ENCODE measurements at regions not wholly inside any gene's neighbourhood (a gene's known extent, or its start where the extent isn't known, plus 50 kb on each side); places are given as distances from the start of the nearest gene placed in this dataset.
"Not testable (repeated sequence)": the region's sequence is repeated elsewhere in the genome, so short reads cannot be mapped to it uniquely, and the experiment has no call there.

DNA sequence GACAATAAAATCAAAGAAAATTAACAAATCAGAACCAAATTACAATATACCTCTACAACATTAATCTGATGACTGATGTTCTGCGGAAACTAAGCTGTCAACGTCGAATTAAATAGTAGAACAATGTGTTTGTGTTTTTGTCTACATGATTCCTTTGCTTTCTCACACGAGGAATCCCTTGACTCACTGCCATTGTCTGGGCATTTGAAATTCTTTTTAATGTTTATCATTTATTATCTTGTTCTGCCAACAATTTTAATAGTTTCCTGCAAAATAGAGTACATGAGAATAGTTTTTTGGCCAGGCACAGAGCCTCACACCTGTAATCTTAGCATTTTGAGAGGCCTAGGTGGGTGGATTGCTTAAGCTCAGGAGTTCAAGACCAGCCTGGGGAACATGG lies 76.6 kb upstream of the KRAS start:
- no peak for DNase-seq

GRCh38 chr12:25326326-25326725 lies 75.6 kb upstream of the KRAS start:
- DNase-seq, result no peak

DNA sequence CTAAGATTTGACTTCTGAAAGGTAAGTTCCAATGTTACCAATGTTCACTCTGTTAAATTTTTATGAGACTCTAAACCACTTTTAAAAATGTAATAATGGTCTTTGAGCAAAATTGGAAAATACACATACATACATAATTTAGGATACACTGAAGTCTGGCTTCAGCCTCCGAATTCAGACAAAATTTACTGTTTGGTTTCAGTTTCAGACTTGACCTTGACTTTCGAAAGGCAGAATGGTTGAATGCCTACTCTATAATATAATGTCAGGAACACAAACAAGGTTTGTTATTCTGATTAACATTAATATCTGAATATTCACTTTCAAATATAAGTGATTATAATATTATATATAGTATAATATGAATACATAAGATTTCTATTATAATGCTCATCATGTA lies 74.1 kb upstream of the KRAS start:
- no peak for DNase-seq

GRCh38 chr12:25323581-25323982 lies 72.9 kb upstream of the KRAS start:
- peak; percentile 51 for DNase-seq

DNA sequence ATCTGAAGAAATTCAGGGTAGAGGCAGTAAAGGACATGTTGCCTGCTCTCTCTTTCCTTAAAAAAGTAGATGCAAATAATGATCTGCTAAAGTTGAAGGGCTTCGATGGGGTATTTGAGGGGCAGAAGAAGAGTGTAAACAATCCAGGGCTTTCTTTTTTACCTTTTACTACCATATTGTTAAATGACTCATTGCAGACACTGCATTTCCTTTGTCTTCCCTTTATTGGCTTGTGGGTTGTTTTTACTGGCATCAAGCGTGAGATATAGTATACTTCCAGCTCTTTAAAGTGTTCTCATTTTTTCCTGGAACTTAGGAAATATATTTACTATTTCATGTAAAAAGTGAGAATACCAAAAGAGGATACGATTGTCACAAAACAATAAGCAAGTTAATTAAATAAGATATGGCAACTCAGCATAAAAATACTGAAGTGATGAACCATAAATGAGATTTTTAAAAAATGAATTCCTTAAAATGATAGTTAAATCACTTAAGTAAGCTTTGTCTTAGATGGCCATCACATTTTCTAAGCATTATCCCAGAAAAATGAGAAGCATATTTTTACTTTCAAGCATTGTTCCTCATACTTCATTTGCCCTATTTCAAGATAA lies 72.3 kb upstream of the KRAS start:
- peak; percentile 49 for DNase-seq

GRCh38 chr12:25322351-25322750 lies 71.6 kb upstream of the KRAS start:
- peak; percentile 48 for DNase-seq

DNA sequence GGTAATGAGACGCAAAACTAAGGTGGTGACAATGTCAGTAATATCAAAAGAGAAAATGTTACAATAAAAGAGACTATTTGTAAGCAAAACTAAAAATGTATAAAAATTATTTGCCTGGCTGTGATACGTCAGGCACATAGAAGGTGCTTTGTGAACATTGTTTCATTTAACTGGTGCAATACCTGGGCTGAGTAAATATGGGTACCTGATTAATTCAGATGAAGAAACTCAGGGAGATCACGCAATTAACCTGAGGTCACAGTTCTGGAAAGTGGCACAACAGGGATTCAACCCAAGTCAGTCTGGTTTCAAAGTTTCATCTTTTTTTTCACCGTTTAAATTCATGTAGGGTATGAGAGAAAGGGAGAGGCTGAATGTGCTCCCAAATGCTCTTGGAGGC lies 71.0 kb upstream of the KRAS start:
- no peak for DNase-seq

GRCh38 chr12:25320123-25321006 lies 69.6 kb upstream of the KRAS start:
- DNase-seq, result no peak

GRCh38 chr12:25319233-25319984 lies 68.7 kb upstream of the KRAS start:
- no peak for DNase-seq

DNA sequence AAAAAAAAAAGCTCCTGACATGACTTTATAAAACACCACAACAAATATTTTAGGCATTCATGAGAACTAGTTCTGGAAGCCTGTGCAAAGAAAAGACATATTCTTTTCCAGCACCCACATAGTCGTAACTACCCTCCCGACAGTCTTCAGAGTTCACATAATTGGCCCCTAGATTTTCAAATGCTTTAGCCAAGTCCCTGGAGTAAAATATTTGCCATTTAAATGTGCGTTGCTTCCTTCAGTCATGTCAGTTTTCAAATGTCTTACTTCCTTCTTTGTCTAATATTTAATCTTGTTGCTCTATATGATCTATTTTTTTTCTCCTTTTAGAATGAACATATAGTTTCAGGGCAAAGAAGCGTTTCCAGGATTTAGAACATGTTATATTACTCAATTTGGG lies 66.8 kb upstream of the KRAS start:
- DNase-seq, result no peak

GRCh38 chr12:25315388-25315787 lies 64.7 kb upstream of the KRAS start:
- DNase-seq, result no peak

DNA sequence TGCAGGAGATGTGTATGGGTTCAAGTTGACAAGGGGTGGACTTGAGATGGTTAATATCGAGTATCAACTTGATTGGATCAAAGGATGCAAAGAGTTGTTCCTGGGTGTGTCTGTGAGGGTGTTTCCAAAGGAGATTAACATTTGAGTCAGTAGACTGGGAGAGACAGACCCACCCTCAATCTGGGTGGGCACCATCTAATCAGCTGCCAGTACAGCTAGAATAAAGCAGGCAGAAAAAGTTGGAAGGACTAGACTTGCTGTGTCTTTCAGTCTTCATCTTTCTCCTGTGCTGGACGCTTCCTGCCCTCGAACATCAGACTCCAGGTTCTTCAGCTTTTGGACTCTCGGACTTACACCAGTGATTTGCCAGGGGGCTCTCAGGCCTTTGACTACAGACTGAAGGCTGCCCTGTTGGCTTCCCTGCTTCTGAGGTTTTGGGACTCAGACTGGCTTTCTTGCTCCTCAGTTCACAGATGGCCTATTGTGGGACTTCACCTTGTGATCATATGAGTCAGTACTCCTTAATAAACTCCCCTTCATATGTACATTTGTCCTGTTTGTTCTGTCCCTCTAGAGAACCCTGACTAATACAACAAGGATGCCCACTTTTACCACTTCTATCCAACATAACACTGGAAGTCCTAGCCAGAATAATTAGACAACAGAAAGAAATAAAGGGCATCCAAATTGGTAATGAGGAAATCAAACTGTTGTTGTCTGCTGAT lies 62.7 kb upstream of the KRAS start:
- DNase-seq, result not testable (repeated sequence)

GRCh38 chr12:25311506-25311905 lies 60.8 kb upstream of the KRAS start:
- DNase-seq, result no peak

DNA sequence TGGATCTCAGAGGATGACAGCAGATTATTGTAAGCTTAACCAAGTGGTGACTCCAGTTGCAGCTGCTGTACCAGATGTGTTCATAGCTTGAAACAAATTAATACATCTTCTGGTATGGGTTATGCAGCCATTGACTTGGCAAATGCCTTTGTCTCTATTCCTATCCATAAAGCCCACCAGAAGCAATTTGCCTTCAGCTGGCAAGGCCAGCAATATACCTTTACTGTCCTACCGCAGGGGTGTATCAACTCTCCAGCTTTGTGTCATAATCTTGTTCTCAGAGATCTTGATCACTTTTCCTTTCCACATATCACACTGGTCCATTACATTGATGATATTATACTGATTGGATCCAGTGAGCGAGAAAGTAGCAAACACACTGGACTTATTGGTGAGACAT lies 59.3 kb upstream of the KRAS start:
- not testable (repeated sequence) for DNase-seq

- no peak for DNase-seq
These were observed 58.0 kb upstream of the KRAS start for GRCh38 chr12:25308756-25309155.

- DNase-seq, result no peak
These were observed 57.1 kb upstream of the KRAS start for GRCh38 chr12:25307818-25308217.

GRCh38 chr12:25301798-25302197 lies 51.1 kb upstream of the KRAS start:
- DNase-seq, result no peak
